Lung (tissue), 11 donors: ENCODE measurements at regions not wholly inside any gene's neighbourhood (a gene's known extent, or its start where the extent isn't known, plus 50 kb on each side); places are given as distances from the start of the nearest gene placed in this dataset.

Source experiments
- ATAC-seq: fragments of 200-7000 bp; cut with Tn5 transposase; one replicate; pipeline ENCODE4 v1.9.1; 2020; ENCODE audit warnings: moderate number of reproducible peaks; ENCODE audit not compliant: insufficient read depth, low FRiP score
- DNase-seq, 3 donors: peaks; one replicate each; pipeline ENCODE4 v3.0.0-alpha.2; 2013 to 2017
- H3K27ac ChIP-seq, 2 donors: one replicate each; pipeline ENCODE4 v1.5.1; 2013; ENCODE audit warnings: mild to moderate bottlenecking in 2 of 2, moderate library complexity in 2 of 2, control low read depth in 1 of 2, inconsistent platforms in 1 of 2, low read depth in 1 of 2, low read length in 1 of 2
- H3K27me3 ChIP-seq, 3 donors: one replicate each; pipeline ENCODE4 v1.5.1; 2013; ENCODE audit warnings: low read length in 2 of 3; ENCODE audit not compliant: control insufficient read depth in 3 of 3, insufficient read depth in 3 of 3
- H3K36me3 ChIP-seq, 4 donors: one replicate each; pipeline ENCODE4 v1.5.1; 2013; ENCODE audit warnings: low read length in 4 of 4, mild to moderate bottlenecking in 1 of 4, moderate library complexity in 1 of 4; ENCODE audit not compliant: control insufficient read depth in 4 of 4, insufficient read depth in 4 of 4
- H3K4me1 ChIP-seq, 5 donors: one replicate each; pipeline ENCODE4 v1.5.1; 2013; ENCODE audit warnings: low read length in 5 of 5, mild to moderate bottlenecking in 2 of 5, moderate library complexity in 1 of 5; ENCODE audit not compliant: control insufficient read depth in 5 of 5, insufficient read depth in 5 of 5
- H3K4me3 ChIP-seq: one replicate; pipeline ENCODE4 v1.5.1; 2013; ENCODE audit warnings: mild to moderate bottlenecking, control low read depth, moderate library complexity
- H3K9ac ChIP-seq, 2 donors: one replicate each; pipeline ENCODE4 v1.5.1; 2013; ENCODE audit warnings: low read length in 2 of 2, control low read depth in 1 of 2; ENCODE audit not compliant: insufficient read depth in 1 of 2
- H3K9me3 ChIP-seq, 4 donors: one replicate each; pipeline ENCODE4 v1.5.1; 2013; ENCODE audit warnings: low read length in 3 of 4, mild to moderate bottlenecking in 1 of 4, moderate library complexity in 1 of 4; ENCODE audit not compliant: control insufficient read depth in 4 of 4, insufficient read depth in 3 of 4
- WGBS, 2 donors: extraction: QIAGEN DNeasy Blood & Tissue Kit; methylation state at CpG; one replicate each; pipeline ENCODE4 v1.1.7; 2013; 5-methylcytosine and 5-hydroxymethylcytosine counted together
- TF ChIP-seq, protein P1 (sequence below): IDR thresholded peaks from 2 replicates; pipeline ENCODE4 v1.5.1; 2012; ENCODE audit warnings: mild to moderate bottlenecking; ENCODE audit errors: control extremely low read depth, extremely low read depth
- donor health status: control.
- donor health status: control.
- donor health status: Bipolar disorder and iron deficiency.
- donor health status: healthy.
- donor health status: DM: yes; HTN: yes; CAD: no.

DNA sequence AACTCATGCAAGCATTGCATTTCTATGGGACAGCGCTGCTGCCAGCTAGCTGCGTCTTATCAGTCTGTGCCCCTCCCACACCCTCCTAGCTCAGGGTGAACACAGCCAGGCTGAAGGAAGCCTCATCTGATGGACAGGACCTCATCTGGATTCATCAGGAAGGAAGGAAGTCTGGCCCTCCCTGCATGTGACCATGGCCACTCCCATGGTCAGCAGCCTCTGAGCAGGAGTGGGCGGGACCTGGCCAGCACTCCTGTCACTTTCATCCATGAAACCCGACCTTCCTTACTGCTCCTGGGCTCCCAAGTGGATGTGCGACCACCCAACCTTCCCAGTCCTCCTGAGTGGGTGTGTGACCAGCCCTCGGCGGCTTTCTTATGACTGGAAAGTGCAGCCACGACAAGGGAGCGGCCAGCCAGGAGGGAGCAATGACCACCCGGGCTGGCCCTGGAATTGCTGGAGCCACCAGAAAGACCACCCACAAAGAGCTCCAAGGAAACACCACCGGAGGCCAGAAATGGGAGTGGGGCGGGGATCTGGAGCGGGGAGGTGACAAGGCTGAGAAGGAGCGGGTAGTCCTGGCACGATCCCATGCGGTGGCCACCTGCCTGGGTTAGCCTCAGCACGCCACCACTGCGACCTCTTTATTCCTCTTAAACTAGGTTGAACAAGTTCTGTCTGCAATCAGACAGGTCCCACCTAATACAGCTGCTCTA is 241.2 kb downstream of the TTLL2 start:
- ATAC-seq: peak; percentile 60
- 57 to 67% methylated on average over 18 of the region's 18 CpGs for WGBS, 2 donors
- TF ChIP-seq, protein P1, sequence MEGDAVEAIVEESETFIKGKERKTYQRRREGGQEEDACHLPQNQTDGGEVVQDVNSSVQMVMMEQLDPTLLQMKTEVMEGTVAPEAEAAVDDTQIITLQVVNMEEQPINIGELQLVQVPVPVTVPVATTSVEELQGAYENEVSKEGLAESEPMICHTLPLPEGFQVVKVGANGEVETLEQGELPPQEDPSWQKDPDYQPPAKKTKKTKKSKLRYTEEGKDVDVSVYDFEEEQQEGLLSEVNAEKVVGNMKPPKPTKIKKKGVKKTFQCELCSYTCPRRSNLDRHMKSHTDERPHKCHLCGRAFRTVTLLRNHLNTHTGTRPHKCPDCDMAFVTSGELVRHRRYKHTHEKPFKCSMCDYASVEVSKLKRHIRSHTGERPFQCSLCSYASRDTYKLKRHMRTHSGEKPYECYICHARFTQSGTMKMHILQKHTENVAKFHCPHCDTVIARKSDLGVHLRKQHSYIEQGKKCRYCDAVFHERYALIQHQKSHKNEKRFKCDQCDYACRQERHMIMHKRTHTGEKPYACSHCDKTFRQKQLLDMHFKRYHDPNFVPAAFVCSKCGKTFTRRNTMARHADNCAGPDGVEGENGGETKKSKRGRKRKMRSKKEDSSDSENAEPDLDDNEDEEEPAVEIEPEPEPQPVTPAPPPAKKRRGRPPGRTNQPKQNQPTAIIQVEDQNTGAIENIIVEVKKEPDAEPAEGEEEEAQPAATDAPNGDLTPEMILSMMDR: no peak
- DNase-seq: peak; percentile 75 to 81 (median 79)
- Histone ChIP-seq H3K27ac (peak overlapping the region in 1 of 2 donors; percentile 62), H3K27me3 (no peaks in the 10 kb centered on the region), H3K9ac (no peak overlapping the region), H3K4me1 (peaks cover 0 to 23% (median 13%) of the 10 kb centered on the region in 5 donors), H3K9me3 (no peaks in the 10 kb centered on the region), H3K4me3 (no peak overlapping the region), H3K36me3 (no peaks in the 10 kb centered on the region)

DNA sequence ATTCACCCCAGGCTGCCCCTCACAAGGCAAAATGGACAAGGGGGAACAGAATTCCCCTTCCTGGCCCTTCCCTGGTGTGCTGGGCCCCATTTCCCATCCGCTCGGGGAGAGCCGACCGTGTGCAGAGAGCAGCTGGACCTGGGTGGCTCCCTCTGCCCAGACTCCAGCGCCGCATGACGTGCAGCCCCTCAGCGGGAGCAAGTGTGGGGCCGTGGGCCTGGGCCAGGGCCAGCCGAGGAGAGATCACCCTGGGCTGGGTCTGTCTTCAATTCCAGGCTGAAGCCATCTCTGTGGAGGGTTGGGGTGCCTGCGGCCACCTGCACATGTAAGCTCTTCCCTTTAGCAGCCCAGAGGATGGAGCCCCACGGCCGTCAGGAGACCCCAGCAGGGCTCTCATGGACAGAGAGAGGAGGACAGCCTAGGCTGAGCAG is 241.8 kb downstream of the TTLL2 start:
- TF ChIP-seq, protein P1: no peak
- no peaks in the 10 kb centered on the region for H3K27me3 ChIP-seq
- DNase-seq: peak; percentile 60 to 67 (median 62)
- no peak overlapping the region for H3K4me3 ChIP-seq
- no peak for ATAC-seq
- H3K36me3 ChIP-seq: no peaks in the 10 kb centered on the region
- no peaks in the 10 kb centered on the region for H3K9me3 ChIP-seq
- H3K4me1 ChIP-seq: peaks cover 0 to 26% (median 13%) of the 10 kb centered on the region in 5 donors
- H3K9ac ChIP-seq: no peak overlapping the region
- WGBS, 2 donors: 88 to 94% methylated on average over 13 of the region's 13 CpGs
- H3K27ac ChIP-seq: no peak overlapping the region

DNA sequence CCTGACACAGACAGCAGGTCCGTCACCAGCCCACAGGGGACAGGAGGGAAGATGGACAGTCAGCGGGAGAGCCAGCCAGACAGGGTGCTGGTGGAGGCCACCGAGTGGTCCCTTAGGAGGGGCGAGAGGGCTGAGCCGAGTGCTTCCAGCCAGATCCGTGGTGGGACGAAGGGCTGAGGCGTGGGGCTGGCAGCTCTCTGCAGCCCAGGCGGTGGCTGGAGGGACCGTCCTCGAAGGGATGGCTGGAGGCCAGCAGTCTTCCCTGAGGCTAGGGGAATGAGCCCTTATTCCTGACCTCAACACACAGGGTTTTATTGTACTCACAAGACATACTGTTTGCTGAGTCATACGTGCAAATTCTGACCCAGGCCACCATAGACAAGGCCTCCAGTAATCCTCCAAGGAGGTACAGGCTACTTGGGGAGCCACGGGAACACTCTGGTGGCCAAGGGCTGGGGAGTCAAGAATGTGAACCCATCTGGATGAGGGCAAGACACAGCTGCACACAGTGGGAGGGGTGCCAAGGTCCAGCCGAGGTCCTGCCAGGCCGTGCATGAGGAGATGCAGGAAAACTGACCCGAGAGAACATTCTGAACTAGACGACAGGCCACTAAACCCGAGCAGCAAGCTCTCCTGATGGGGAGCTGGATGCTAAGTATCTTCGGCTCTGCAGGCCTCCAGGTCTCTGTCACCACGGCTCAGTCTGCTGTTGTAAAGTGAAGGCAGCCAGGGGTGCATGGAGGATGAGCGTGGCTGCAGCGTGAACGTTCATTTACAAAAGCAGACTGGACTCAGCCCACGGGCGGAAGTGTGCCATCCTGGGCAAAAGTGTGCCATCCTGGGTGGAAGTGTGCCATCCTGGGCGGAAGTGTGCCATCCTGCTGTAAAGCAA is 242.5 kb downstream of the TTLL2 start:
- 86 to 87% methylated on average over 26 of the region's 26 CpGs for WGBS, 2 donors
- no peaks in the 10 kb centered on the region for H3K27me3 ChIP-seq
- TF ChIP-seq, protein P1: no peak
- H3K9me3 ChIP-seq: no peaks in the 10 kb centered on the region
- no peak for ATAC-seq
- peaks cover 0 to 26% (median 13%) of the 10 kb centered on the region in 5 donors for H3K4me1 ChIP-seq
- no peak overlapping the region for H3K27ac ChIP-seq
- H3K4me3 ChIP-seq: no peak overlapping the region
- no peak overlapping the region for H3K9ac ChIP-seq
- no peak for DNase-seq
- H3K36me3 ChIP-seq: no peaks in the 10 kb centered on the region
